NOMO-1 (cell line): ENCODE measurements at regions not wholly inside any gene's neighbourhood (a gene's known extent, or its start where the extent isn't known, plus 50 kb on each side); places are given as distances from the start of the nearest gene placed in this dataset.

ENCODE experiments used
- DNase-seq, 2 experiments: peaks; one replicate each; lab custom pipeline; 2025; ENCODE audit not compliant: unreplicated experiment in 2 of 2; lab: John Stamatoyannopoulos, UW

- DNase-seq: no peak
These were observed 349.8 kb downstream of the DHX35 start for GRCh38 chr20:39311851-39312506.

GRCh38 chr20:39310363-39310995 lies 348.3 kb downstream of the DHX35 start:
- DNase-seq: no peak

- no peak for DNase-seq
These were observed 347.3 kb downstream of the DHX35 start for GRCh38 chr20:39309458-39309857.

GRCh38 chr20:39302312-39302711 lies 340.2 kb downstream of the DHX35 start:
- DNase-seq: no peak

- DNase-seq: no peak
These were observed 337.6 kb downstream of the DHX35 start for GRCh38 chr20:39299783-39300182.

DNA sequence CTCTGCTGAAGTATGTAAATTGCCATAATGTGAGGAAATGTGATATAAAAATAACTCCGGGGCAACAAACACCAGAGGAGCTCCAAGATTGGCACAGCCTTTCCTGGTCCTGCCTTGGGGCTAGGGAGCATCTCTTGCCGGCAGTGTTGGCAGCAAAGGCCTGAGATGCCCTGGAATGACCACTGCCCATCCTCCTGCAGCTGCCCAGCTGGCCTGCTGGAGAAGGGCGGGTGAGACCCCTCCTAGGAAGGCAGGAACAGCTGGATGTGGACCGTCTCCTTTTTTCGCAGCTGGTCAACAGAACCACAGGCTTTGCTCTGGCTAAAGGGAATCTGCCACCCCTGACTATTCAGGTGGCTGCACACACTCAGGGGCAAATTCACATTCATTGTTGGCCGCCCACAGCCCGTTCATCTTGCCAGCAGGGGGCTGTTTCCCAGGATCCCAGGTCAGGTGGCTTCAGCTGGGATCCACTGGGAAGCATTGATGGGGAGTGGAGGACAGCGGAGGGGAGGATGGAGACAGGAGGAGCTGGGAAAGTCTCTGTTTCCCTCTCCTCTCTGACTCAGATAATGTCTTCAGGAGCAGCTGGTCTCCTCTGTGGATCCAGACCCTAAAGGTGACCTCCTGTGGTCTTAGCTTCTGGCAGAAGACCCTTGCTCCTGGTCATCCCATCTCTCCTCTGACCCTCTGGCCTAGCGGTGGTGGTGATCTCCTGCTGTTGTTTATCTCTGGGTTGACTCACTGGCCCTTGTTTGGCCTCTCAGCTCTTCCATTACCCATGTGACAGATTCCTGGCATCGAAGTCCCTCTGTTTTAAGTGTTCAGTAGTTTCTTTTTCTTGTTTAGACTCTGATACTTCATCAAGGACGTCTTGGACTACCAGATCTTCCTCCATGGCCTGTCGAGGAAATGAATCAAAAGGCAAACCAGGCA lies 336.7 kb downstream of the DHX35 start:
- DNase-seq: no peak

- no peak for DNase-seq
These were observed 336.0 kb downstream of the DHX35 start for GRCh38 chr20:39298121-39298520.

- DNase-seq: no peak
These were observed 333.2 kb downstream of the DHX35 start for GRCh38 chr20:39295301-39295700.

DNA sequence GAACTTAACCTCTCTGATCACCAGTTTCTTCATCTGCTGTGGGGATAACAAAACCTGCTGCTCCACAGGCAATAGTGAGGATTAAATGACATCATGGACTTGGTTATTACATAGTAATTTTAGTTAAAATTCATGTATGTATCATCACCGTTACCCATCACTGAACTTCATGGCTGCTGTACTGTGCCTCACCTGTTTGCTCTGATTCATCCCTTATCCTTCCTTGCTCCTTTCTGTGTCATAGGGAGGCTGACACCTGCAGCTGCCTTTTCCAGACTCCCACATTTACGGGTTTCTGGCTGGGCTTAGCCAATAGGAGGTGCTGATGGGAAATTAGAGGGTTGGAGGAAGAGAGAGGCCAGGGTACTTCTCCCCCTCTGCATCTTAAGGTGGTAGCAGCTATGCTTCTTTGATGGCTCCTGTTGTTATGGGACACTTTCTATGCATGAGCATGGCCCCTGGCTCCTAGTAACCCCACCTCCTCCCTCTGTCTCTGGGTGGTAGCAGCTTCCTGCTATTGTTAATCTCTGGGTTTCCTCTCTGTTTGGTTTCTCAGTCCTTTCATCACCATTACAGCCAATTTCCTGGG lies 332.1 kb downstream of the DHX35 start:
- DNase-seq: no peak

DNA sequence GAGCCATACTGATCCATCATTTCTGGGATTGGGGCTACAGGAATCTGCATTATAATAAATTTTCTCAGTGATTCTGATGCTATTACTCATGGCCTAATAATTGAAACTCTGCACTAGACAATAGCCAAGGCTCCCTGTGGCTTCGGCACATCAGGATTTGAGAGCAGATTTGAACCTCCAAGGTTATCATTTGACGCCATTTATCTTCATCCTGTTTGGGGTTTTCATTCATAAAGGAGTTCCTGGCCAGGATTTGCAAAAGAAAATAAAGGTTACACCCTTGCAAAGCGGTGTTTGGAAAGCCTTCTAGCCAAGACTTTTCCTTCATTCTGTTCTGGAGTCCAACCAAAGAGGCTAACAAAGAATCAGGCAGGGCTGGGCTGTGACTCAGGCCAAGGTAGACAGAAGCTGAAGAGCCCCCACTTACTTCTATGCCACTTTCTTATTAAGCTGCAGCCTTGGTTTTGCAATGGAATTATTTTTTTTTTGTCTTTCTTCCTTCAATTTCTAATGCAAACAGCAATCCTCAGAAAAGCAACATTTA lies 330.1 kb downstream of the DHX35 start:
- DNase-seq: no peak

GRCh38 chr20:39291301-39291700 lies 329.2 kb downstream of the DHX35 start:
- DNase-seq: no peak

- DNase-seq: no peak
These were observed 328.4 kb downstream of the DHX35 start for GRCh38 chr20:39290575-39290974.

DNA sequence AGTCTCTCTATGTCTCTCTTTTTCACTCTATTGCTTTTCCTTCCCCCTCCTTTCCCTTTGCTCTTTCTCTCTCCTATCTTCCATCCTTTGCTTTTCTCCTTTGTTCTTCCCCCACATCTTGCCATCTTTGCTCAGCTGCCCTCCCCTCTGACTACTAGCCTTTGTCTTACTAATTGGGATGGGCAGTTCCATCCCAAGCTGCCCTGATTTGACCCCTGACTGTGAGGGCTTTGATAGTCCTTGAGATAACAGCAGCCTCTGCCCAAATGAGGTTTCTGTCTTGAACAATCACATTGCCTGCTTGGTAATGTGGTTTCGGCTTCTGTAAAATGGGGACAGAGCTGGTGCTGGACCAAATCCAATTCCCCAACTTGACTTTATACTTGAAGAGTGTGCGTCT lies 327.7 kb downstream of the DHX35 start:
- no peak for DNase-seq

- no peak for DNase-seq
These were observed 327.2 kb downstream of the DHX35 start for GRCh38 chr20:39289316-39289715.

DNA sequence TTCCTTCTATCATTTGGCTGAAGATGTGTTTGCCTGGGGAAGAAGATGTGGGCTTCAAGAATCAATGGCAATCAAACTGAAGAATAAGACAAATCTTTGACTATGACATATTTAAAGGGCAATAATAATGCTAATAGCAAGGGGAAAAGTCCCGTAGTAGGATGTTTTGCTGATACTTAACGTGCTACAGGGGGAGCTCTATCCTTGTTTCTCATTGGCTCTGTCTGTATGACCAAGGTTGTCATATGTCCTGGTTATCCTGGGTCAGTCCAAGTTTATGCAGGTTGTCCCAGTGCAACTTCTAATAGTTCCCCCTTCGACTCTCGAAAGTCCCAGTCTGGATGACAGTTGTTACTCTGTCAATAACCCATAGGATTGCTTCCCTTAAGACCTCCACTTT lies 321.3 kb downstream of the DHX35 start:
- DNase-seq: no peak

DNA sequence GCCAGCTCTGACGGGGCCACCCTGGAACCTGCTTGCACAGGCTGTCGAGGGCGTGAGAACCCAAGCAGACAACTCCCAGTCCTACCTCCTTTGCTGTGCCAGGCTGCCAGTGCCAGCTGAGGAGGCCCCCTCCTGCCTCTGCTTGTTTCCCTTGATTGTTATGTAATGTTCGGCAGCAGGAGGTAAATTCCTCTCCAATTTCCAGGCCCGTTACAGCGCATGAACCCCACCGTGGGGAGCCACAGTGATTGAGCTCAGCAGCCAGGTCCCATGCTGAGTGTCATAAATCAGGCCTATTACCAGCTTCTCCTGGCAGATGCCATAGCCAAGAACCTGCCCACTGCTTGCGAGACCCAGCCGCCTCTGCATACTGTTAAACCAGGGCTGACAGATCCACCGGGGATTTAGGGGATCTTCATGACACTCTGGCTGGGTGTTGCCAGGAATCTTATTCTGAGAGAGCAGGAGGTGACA lies 320.5 kb downstream of the DHX35 start:
- no peak for DNase-seq

GRCh38 chr20:39280875-39281274 lies 318.7 kb downstream of the DHX35 start:
- no peak for DNase-seq

GRCh38 chr20:39278230-39278788 lies 316.2 kb downstream of the DHX35 start:
- DNase-seq: no peak

GRCh38 chr20:39277185-39277584 lies 315.0 kb downstream of the DHX35 start:
- no peak for DNase-seq

GRCh38 chr20:39270837-39271604 lies 308.9 kb downstream of the DHX35 start:
- DNase-seq: no peak
